Right renal pelvis (tissue), 4 donors: ENCODE measurements at regions not wholly inside any gene's neighbourhood (a gene's known extent, or its start where the extent isn't known, plus 50 kb on each side); places are given as distances from the start of the nearest gene placed in this dataset.
"Not testable (repeated sequence)": the region's sequence is repeated elsewhere in the genome, so short reads cannot be mapped to it uniquely, and the experiment has no call there.

Experiments used
- DNase-seq, 4 donors: peaks; one replicate each; pipeline ENCODE4 v3.0.0-alpha.2; 2013; ENCODE audit warnings: low read depth in 4 of 4, low spot score in 3 of 4, missing footprints in 1 of 4

DNA sequence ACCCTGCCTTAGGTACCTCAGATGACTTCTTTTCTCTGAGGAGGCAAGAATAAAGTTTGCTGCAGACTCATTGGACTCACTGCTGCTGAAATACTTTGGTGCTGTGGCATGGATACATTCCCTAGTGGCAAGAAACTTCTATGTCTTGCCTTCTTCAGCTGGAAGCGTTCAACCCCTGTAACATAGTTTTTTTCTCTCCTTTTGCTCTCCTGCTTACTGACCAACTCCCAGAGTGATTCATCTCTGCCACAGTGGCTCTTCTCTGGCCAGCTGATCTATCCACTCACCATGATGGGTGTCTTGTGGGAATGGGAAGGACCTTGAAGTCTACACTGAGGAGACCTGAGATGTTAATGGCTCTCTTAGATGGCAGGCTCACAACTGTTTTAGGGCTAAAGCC lies 309.3 kb upstream of the LRRTM4 start:
- no peak for DNase-seq

DNA sequence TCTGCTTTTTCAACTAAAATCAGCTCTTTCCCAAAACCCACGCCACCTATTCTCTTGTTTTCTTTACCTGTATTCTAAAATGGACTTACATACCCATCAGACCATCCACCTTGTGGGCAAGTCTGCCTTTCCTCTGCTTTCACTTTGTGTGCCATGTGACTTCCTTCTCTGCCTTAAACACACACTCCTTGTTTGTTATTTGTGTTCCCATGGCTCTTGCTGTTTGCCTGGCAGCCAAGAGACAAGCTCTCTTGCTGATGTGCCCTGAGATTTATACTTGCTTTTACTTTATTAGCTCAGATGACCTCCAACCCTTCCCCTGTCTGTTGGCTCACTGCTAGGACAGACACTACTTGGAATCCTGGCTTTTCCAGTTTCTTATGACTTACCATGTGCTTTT lies 309.7 kb upstream of the LRRTM4 start:
- DNase-seq, result no peak

DNA sequence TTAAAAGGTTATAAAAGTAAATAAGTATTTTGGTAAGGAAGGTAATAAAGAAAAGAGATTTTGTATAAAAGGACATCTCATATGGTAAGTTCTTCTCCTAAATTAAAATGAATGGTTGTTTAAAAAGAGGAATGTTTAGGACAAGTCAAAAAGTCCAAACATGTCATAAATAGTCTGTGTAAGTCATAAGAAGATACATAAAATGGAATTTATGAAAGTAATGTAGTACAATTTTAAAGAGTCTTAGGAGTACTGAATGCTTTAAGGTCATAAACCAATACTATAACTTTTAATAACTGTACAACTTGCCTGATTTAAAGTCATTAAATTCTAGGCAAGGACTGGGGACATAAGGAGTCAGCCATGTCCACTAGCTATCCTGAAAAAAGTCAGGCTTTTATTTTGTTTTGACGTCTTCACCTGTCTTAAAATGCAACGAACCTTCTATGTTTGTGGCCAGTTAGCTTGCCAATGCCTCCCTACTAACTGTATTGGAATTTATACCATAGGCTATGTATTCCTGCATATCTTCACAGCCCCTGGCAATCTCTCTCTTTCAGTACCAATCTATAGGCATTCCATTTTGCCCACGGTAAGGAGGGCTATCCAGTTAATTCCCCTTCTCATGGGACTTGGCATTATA lies 312.3 kb upstream of the LRRTM4 start:
- no peak for DNase-seq

DNA sequence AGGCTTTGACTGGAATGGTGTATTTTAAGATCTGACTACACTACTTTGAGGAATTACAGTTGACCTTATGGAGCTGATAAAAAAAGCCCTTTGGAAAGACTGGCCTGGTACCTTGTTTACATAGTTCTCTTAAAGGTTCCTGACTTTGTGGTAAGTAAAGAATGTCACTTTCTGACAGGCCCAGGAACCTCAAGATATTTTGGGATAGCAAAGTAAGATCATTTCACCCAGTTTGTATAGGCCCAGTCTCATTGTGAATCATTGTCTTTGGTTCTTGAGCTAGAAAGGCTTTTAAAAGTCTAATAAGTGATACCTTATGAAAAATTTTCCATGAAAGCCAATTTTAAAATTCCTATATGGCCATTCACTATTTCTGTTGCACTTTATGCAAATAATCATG lies 316.3 kb upstream of the LRRTM4 start:
- no peak for DNase-seq

DNA sequence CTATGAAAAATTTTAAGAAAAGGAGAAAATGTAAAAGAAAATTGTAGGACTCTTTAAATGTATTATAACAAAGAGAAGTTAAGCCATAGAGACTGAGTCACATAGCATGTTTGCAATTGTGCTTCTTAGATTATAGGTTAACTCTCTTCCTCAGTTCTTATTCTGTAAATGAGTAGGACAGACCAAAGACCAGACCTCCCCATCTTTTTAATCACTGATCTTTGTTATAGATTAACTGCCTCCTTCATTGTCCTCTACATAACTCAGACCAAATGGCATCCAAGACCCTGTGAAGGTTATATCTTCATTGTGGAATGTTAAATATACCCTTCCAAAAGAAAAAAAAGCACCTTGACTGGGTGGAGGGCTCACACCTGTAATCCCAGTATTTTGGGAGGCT lies 316.9 kb upstream of the LRRTM4 start:
- peak in 2 of 4 donors; percentile 3 to 7 for DNase-seq

DNA sequence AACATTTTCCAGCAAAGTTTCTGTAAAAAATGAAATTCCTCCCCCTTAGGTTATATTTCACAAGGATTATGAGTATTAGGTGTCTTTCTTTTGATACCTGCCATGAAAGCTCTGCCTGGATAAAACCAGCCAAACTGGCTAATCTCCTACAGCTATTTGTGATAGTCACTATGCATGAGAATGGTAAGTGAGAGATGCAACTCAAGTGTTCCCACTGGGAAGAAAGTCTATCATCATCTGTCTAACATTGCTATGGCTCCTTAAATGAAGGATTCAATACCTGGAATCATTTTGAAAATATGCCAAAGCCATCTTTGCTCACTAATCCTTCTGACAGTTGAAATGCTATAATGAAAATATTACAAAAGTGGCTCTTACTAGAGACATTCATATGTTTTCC lies 339.9 kb upstream of the LRRTM4 start:
- DNase-seq, result no peak

DNA sequence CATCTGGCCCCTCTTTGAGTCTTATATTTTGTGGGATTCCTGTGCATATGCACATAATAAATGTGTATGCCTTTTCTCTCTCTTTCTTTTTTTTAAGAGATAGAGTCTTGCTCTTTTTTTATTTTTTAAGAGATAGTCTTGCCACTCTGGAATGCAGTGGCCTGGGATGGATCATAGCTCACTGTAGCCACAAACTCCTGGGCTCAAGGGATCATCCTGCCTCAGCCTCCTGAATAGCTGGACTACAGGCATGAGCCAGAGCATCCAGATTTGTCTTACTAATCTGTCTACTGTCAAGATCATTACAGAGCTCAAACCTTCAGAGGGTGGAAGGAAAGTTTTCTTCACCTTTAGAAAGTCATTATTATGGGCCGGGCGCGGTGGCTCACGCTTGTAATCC lies 342.2 kb upstream of the LRRTM4 start:
- DNase-seq, result no peak

DNA sequence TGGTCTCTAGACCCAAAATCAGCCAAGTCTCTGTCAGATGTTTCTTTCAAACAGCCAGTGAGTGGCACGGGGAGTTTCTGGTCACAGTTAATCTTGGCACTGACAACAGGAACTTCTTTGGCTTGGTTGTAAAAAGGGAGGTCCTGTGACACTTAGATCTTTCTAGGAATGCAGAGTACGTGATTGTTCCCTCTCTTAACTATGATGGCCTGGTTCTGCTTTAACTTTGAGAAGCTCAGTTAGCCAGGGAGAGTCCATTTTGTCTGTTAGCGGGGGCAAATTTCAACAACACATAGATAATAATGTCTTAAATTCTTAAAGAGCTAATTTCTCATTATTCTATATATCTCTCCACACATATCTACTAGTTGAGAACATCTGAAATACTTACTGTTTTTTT lies 344.5 kb upstream of the LRRTM4 start:
- no peak for DNase-seq

DNA sequence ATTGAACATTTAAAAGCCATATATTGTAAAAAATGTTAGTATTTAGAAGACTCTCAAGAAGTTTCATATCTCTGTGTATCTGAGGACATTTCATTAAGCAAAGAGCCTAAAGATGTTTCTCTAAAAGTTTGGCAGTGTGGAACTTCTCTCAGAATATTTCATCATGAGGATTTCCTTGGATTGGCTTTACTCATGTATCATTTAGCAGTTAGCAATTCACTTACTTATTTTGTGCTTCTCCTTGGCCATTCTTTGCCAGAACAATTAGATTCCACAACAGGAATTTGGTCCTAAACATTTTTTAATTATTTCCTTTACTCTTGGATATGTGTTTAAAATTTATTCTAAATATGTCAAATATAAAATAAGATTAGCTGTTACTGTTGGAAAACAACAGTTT lies 345.0 kb upstream of the LRRTM4 start:
- DNase-seq, result no peak

DNA sequence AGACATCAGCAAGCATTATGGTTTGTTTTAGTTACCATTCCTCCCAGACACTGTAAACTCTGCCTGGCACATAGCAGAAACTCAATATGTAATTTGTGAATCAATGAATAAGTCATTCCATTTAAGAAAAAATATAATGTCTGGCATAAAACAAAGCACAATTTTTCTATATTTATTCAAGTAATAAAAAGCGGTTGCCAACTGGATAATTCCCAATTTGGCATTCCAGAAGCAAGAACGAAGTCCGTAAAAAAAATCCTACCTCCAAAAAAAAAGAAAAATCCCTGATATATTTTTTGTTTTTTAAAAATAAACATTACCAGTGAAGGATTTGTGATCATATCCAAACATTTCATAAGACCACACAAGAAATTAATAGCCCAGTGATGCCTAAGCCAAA lies 351.3 kb upstream of the LRRTM4 start:
- no peak for DNase-seq

DNA sequence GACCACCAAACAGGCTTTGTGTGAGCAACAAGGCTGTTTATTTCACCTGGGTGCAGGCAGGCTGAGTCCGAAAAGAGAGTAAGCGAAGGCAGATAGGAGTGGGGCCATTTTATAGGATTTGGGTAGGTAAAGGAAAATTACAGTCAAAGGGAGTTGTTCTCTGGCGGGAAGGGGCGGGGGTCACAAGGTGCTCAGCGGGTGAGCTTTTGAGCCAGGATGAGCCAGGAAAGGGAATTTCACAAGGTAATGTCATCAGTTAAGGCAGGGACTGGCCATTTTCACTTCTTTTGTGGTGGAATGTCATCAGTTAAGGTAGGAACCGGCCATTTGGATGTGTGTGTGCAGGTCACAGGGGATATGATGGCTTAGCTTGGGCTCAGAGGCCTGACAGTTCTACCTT lies 378.0 kb upstream of the LRRTM4 start:
- not testable (repeated sequence) for DNase-seq

DNA sequence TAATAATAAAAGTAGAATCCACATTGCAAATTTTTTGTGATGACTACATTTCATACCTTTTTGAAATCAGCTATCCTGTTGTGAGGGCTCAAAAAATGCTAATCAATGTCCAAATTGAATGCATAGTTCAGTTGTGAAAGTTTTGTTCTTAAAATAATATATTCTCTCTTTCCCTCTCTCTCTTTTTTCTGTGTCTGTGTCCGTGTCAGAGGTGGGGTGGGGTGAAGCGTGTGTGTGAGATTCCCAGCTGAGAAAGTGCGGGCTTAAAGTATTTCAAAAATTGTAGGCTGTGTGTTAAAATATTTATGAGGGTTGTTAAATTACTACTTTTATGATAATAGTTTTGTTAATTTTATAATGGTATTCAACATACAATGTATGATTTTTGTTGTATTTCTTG lies 388.0 kb upstream of the LRRTM4 start:
- DNase-seq, result no peak

DNA sequence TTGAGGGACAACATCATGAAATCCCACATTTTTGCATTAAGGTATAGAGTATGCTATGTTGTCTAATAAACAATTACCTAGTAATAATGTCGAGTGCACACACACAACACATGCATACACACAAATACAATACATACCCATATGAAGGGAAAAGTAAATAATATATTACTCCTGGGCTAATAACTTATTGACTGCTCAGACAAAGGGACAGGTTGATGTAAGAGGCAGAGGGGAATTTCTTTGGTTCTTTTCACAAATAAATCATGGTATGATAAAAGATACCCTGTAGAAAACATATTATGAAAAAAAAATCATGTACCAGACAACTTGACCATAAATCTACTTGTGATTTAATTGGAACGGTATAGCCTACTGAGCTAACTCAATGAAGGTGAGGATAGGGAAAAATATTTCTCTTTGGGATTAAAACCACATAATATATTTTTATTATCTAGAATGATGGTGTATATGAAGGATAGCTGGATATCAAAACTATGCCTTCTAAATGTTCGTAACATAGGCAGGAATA lies 398.7 kb upstream of the LRRTM4 start:
- DNase-seq, result no peak

DNA sequence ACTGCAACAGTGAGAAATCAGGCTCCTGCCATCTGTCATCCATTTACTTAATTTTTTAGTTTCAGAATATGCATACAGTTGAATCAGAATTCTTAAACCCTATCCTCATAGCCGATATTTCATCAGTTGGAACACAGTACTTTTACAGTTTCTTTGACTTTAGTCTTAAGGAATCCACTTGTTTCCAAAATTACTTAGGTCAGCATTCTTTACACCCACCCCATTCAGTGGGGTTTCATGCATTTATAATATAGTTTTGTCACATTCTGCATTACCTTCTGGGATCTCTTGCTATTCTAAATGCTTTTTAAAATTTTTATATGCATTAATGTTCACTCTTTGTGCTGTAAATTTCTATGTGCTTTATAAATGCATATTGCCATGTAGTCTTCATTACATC lies 400.4 kb upstream of the LRRTM4 start:
- no peak for DNase-seq

DNA sequence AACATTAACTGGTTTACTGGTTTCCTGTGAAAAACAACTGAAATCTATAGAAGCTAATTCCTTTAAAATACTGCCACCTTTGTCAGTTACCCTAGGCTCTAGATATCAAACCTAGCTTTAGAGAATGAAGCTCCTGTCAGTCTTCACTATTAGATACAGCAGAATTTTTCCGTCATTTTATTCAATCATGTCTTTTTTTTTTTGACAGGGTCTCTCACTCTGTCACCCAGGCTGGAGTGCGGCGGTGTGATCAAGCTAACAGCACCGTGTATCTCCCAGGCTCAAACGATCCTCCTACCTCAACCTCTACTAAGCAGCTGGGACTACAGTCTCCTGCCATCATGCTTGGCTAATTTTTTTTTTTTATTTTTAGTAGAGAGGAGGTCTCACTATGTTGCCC lies 415.2 kb upstream of the LRRTM4 start:
- no peak for DNase-seq

DNA sequence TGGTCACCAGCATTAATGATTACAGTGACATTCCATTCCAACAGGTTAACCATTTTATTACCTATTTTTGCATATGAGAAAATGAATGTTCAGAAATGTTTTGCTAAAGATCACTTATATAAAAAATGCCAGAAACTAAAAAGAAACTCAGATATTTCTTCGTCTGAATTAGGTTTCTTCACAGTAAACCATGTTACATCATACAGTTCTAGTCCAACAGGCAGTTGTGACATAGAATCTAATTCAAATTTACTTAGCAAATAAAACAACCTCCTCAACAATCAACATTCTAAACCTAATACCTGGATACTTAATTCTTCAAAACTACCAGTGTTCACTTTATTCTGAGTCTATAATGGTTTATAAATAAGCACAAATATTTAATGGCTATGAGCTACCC lies 416.3 kb upstream of the LRRTM4 start:
- DNase-seq, result no peak

DNA sequence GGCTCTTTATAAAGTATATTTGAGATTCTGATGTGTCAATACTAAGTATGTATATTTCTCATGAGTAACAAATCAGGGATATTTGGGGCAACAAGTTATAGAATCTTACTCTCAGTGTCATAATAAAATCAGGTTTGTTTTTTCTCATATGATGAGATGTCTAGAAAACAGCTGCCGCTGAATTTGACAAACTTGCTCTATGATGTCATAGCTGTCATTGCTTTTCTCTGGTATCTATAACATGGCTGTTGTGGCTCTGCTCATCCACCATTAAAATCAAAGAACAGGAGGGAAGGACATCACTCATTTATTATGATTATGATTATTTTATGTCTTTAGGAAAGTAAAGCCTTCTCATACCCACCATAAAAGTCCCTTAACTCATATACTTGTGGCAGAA lies 417.2 kb upstream of the LRRTM4 start:
- no peak for DNase-seq

DNA sequence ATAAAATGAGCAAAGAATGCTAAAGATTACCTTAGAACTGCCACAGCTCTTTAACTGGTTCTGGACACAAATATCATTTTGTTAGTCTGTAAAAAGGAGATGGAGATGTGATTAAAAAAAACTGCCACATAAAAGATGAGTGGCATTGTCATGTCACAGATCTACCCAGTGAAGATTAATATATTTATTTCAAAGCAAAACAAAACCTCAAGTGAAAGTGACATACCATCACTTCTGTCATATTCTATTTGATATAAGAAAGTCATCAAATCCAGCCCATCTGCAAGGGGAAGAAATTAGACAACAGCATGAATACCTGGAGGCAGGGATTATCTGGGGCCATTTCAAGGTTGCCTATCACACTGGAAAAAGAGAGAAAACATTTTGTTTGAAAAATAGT lies 417.6 kb upstream of the LRRTM4 start:
- no peak for DNase-seq

DNA sequence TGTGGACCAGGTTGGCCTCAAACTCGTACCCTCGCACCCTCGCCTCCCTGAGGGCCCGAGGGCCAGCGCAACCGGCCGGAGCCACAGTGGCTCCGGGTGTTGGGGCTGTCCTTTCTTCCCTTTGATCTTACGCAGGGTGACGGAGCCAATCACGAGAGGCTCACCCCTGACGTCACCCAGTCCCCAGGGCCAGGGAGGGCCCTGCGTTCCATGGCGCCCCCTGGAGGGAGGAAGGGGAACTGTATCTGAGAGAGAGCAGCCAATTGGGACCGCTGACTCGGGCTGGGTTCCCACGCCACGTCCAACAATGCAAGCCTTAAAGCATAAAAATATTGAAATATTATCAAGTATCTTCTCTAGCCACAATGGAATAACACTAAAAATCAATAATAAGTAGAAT lies 432.8 kb upstream of the LRRTM4 start:
- no peak for DNase-seq

DNA sequence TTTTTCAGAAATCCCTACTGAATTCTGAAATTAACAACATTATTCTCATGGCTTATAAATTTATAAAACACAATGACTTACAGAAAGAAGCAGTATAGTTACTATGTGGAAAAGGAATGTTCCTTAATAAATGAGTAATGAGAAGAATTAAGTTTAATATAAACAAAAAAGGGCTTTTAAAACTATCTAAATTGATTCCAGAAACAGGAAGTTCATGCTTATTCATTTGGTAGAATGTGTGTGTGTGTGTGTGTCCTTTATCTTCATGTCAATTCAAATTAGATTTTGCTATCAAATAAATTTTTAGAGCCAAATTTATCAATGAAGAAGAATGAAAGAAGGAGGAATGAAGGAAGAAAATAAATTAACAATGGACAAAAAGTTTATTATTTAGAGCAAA lies 440.8 kb upstream of the LRRTM4 start:
- no peak for DNase-seq

DNA sequence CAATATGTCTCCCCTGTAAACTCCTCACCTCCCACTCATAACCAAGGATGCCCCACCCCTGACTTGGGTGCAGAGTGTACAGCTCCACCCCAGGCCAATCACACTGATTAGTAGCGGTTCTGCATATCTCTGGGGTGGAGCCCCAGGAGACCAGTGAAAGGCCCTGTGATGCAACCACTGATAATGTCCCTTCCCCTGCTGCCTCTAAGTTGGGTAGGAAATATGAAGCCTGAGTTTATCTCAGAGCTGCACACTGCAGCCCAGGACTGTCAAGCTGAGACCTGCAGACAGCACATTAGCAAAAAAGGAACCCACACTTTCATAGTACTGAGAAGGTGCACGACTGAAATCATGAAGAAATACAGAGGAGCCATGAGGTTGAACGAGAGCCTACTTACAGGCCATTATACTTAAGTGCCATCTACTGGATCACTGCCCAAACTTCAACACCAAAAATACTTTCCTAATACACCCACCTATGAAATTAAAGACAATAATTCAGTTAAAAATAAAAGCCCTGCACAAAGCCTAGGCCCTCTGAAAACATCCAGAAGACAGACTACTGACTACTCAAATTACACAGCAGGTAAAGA lies 455.4 kb upstream of the LRRTM4 start:
- no peak for DNase-seq

DNA sequence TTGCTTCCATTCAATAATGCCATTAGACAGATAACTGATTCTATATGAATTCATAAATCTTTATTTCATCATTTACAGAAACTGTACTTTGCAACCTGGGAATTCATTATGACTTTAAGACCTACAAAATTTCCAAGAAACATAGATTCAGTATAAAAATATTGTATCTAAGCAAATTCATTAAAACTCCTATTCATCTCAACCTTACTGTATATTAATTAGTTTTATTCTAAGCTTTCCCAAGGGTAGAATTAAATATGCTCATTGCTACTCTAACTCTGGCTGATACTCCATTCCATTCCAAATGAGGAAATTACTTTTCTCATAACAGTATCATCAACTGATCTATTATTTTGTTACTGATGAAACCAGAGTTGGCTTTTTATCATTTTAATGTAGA lies 473.0 kb upstream of the LRRTM4 start:
- DNase-seq, result no peak

DNA sequence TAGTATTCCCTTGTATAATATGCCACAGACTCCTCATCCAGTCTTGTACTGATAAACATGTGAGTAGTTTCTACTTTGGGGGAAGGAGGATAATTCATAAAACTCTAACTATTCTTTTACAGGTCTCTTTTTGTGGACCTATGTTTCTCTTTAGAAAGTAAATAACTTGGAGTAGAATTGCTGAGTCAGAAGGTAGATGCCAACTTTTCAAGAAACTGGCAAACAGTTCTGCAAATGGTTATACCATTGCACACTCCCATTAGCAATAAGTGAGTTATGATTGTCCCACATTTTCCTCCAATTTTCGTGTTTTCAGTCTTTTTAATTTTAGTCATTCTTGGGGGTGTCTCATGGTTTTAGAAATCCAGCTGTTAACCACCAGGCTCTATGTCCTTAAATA lies 477.2 kb upstream of the LRRTM4 start:
- DNase-seq, result no peak
